D721Med (cell line): ENCODE measurements at regions not wholly inside any gene's neighbourhood (a gene's known extent, or its start where the extent isn't known, plus 50 kb on each side); places are given as distances from the start of the nearest gene placed in this dataset.

Experiments used
- DNase-seq: peaks from one replicate; pipeline ENCODE4 v3.0.0; 2011; ENCODE audit warnings: low spot score; ENCODE audit not compliant: insufficient read length
- FAIRE-seq: peaks from 2 replicates; lab custom pipeline; 2011; peaks lifted over from hg19 to GRCh38; lab: Jason Lieb, UNC
- CTCF ChIP-seq: IDR thresholded peaks from 2 replicates; pipeline ENCODE4 v1.5.1; 2012; ENCODE audit warnings: mild to moderate bottlenecking, control low read depth; ENCODE audit not compliant: insufficient read depth; ENCODE audit errors: missing control alignments

- no peak for FAIRE-seq
- DNase-seq = no peak
- no peak for TF ChIP-seq CTCF
Observed at GRCh38 chr7:20035279-20035875, 181.8 kb downstream of the MACC1 start.

- FAIRE-seq = no peak
- TF ChIP-seq CTCF = no peak
- DNase-seq = no peak
Observed at GRCh38 chr7:20033621-20034400, 183.4 kb downstream of the MACC1 start.

GRCh38 chr7:20032741-20033140, 184.4 kb downstream of the MACC1 start:
- DNase-seq (no peak), FAIRE-seq (no peak)
- TF ChIP-seq CTCF = no peak

- DNase-seq (no peak), FAIRE-seq (no peak)
- no peak for TF ChIP-seq CTCF
Observed at GRCh38 chr7:20030915-20031362, 186.2 kb downstream of the MACC1 start.

- FAIRE-seq (no peak), DNase-seq (no peak)
- TF ChIP-seq CTCF = no peak
Observed at GRCh38 chr7:20030417-20030816, 186.8 kb downstream of the MACC1 start.

GRCh38 chr7:20026762-20027161, 190.4 kb downstream of the MACC1 start:
- DNase-seq = no peak
- TF ChIP-seq CTCF = no peak
- FAIRE-seq = no peak

GRCh38 chr7:20021831-20022230, 195.4 kb downstream of the MACC1 start:
- FAIRE-seq (no peak), DNase-seq (no peak)
- TF ChIP-seq CTCF = no peak
